SU-DHL-6 (cell line): ENCODE measurements at regions not wholly inside any gene's neighbourhood (a gene's known extent, or its start where the extent isn't known, plus 50 kb on each side); places are given as distances from the start of the nearest gene placed in this dataset.

Source experiments
- CTCF ChIP-seq: fragments of 200-600 bp; sonication (generic); IDR thresholded peaks from one replicate; pipeline ENCODE4 v1.5.1; 2017; ENCODE audit warnings: antibody characterized with exemption, mild to moderate bottlenecking, low read length, moderate library complexity; ENCODE audit not compliant: insufficient read depth, poor library complexity, severe bottlenecking
- EZH2phosphoT487 ChIP-seq: fragments of 200-600 bp; sonication (generic), shearing (Covaris generic); conservative IDR thresholded peaks from 2 replicates; pipeline ENCODE4 v1.6.1; 2018; ENCODE audit warnings: mild to moderate bottlenecking, antibody characterized with exemption, low read length, moderate library complexity, mixed read lengths

- TF ChIP-seq CTCF (no peak), EZH2phosphoT487 (no peak)
Observed at GRCh38 chr4:32700838-32701237, 1980.7 kb downstream of the PCDH7 start.
